ENCODE measurements at regions not wholly inside any gene's neighbourhood (a gene's known extent, or its start where the extent isn't known, plus 50 kb on each side); places are given as distances from the start of the nearest gene placed in this dataset.
A peak's percentile ranks its signal among the peaks of the same experiment; 100 is the strongest.

DNA sequence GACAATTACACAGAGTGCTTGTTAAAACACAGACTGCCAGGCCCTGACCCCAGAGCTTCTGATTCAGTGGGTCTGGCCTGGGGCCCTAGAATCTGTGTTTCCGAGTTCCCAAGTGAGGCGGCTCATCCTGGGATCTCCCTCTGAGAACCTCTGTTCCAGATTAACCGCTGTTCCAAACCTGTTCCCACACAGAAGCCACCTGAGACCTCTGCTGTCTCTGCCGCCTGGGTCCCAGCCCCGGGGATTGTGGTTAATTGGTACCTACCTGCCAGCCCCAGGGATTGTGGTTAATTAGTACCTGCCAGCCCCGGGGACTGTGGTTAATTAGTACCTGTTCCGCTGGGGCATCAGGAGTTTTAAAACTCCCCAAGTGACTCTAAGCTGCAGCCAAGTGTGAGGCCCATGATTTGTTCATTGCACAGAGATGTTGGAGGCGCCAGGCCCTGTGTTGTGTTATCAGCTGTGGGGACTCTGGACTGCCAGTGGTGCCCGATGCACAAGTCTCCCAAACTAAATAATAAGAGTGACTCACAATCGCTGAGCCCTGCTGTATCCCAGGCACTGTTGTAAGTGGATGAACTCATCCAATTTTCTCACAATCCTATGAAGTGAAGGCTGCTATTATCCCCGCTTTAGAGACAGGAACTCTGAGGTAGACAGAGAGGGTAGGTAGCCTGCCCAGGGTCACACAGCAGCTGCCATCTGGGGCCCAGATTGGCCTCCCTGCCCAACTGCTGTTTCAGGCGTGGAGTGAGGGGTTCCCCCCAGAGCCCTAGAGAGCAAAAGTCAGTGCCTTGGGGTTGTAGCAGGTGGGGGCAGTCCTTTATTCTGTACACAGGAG is 219.7 kb downstream of the IRF8 start (continued):
- TF ChIP-seq POU2F2 (IDR thresholded peaks at IDR 0.05; ENCODE audit: borderline replicate concordance, low read depth, low read length) = peak; percentile 48; the same call in 1 of the 3 replicates
- TF ChIP-seq, protein P1, sequence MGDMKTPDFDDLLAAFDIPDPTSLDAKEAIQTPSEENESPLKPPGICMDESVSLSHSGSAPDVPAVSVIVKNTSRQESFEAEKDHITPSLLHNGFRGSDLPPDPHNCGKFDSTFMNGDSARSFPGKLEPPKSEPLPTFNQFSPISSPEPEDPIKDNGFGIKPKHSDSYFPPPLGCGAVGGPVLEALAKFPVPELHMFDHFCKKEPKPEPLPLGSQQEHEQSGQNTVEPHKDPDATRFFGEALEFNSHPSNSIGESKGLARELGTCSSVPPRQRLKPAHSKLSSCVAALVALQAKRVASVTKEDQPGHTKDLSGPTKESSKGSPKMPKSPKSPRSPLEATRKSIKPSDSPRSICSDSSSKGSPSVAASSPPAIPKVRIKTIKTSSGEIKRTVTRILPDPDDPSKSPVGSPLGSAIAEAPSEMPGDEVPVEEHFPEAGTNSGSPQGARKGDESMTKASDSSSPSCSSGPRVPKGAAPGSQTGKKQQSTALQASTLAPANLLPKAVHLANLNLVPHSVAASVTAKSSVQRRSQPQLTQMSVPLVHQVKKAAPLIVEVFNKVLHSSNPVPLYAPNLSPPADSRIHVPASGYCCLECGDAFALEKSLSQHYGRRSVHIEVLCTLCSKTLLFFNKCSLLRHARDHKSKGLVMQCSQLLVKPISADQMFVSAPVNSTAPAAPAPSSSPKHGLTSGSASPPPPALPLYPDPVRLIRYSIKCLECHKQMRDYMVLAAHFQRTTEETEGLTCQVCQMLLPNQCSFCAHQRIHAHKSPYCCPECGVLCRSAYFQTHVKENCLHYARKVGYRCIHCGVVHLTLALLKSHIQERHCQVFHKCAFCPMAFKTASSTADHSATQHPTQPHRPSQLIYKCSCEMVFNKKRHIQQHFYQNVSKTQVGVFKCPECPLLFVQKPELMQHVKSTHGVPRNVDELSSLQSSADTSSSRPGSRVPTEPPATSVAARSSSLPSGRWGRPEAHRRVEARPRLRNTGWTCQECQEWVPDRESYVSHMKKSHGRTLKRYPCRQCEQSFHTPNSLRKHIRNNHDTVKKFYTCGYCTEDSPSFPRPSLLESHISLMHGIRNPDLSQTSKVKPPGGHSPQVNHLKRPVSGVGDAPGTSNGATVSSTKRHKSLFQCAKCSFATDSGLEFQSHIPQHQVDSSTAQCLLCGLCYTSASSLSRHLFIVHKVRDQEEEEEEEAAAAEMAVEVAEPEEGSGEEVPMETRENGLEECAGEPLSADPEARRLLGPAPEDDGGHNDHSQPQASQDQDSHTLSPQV (IDR thresholded peaks at IDR 0.05) = peak; percentile 49; the same call in 1 of the 2 replicates
- 0 out of 2 replicates have a peak, but pooled peaks have one; percentile 16 for TF ChIP-seq HCFC1 (IDR thresholded peaks at IDR 0.05; ENCODE audit: low read length)
- peak; percentile 97 for TF ChIP-seq DPF2 (IDR thresholded peaks at IDR 0.05)
- TF ChIP-seq, protein P2, sequence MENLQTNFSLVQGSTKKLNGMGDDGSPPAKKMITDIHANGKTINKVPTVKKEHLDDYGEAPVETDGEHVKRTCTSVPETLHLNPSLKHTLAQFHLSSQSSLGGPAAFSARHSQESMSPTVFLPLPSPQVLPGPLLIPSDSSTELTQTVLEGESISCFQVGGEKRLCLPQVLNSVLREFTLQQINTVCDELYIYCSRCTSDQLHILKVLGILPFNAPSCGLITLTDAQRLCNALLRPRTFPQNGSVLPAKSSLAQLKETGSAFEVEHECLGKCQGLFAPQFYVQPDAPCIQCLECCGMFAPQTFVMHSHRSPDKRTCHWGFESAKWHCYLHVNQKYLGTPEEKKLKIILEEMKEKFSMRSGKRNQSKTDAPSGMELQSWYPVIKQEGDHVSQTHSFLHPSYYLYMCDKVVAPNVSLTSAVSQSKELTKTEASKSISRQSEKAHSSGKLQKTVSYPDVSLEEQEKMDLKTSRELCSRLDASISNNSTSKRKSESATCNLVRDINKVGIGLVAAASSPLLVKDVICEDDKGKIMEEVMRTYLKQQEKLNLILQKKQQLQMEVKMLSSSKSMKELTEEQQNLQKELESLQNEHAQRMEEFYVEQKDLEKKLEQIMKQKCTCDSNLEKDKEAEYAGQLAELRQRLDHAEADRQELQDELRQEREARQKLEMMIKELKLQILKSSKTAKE (IDR thresholded peaks at IDR 0.05; ENCODE audit: low read depth, poor library complexity, severe bottlenecking) = peak; percentile 91
- peak; percentile 96 for TF ChIP-seq MEF2B (IDR thresholded peaks at IDR 0.05; ENCODE audit: partially characterized antibody, poor library complexity, severe bottlenecking)
- TF ChIP-seq KDM1A (IDR thresholded peaks at IDR 0.05; ENCODE audit: borderline replicate concordance) = no peak
- peak; percentile 100 for TF ChIP-seq MTA2 (IDR thresholded peaks at IDR 0.05; ENCODE audit: low read depth)
- no peak for TF ChIP-seq FOXK2 (IDR thresholded peaks at IDR 0.05)
- 0 out of 2 replicates have a peak, but pooled peaks have one; percentile 27 for TF ChIP-seq ZNF207 (IDR thresholded peaks at IDR 0.05; ENCODE audit: borderline replicate concordance)
- no peak for TF ChIP-seq CBFB (IDR thresholded peaks at IDR 0.05; ENCODE audit: low read depth)
- peak; percentile 97 for TF ChIP-seq GATAD2B (conservative IDR thresholded peaks at IDR 0.05; ENCODE audit: low read depth)
- TF ChIP-seq RAD51 (IDR thresholded peaks at IDR 0.05) = no peak
- no peak for TF ChIP-seq MYB (IDR thresholded peaks at IDR 0.05; ENCODE audit: borderline replicate concordance, low read depth, low read length)
- peak; percentile 34; the same call in 1 of the 2 replicates for TF ChIP-seq NR2C1 (IDR thresholded peaks at IDR 0.05)

Measured in GM12878 (cell line).